ENCODE measurements at regions not wholly inside any gene's neighbourhood (a gene's known extent, or its start where the extent isn't known, plus 50 kb on each side); places are given as distances from the start of the nearest gene placed in this dataset.

GRCh38 chr15:85997618-85998017, 82.1 kb upstream of the AGBL1 start:
- Mint-ChIP-seq H3K27ac (no peak overlapping the region), H3K9me3 (no peaks in the 10 kb centered on the region), H3K4me3 (no peak overlapping the region), H3K36me3 (ENCODE audit: low read depth) (no peaks in the 10 kb centered on the region), H3K27me3 (peaks cover 4% of the 10 kb centered on the region), H3K4me1 (no peaks in the 10 kb centered on the region)
- no peak for ATAC-seq
- DNase-seq, result no peak

- DNase-seq (no peak), ATAC-seq (no peak)
- Mint-ChIP-seq H3K27ac (no peak overlapping the region), H3K27me3 (peaks cover 9% of the 10 kb centered on the region), H3K9me3 (no peaks in the 10 kb centered on the region), H3K4me3 (no peak overlapping the region), H3K36me3 (ENCODE audit: low read depth) (no peaks in the 10 kb centered on the region), H3K4me1 (no peaks in the 10 kb centered on the region)
Observed at GRCh38 chr15:85999658-86000057, 80.0 kb upstream of the AGBL1 start.

- H3K4me1 Mint-ChIP-seq, result no peaks in the 10 kb centered on the region
- no peak for DNase-seq
- ATAC-seq, result no peak
- H3K27me3 Mint-ChIP-seq, result peaks cover 10% of the 10 kb centered on the region
- no peak overlapping the region for H3K27ac Mint-ChIP-seq
- no peak overlapping the region for H3K4me3 Mint-ChIP-seq
- no peaks in the 10 kb centered on the region for H3K36me3 Mint-ChIP-seq (ENCODE audit: low read depth)
- H3K9me3 Mint-ChIP-seq, result no peaks in the 10 kb centered on the region
Observed at GRCh38 chr15:86001200-86001599, 78.5 kb upstream of the AGBL1 start.

- Mint-ChIP-seq H3K27me3 (peaks cover 13% of the 10 kb centered on the region), H3K36me3 (ENCODE audit: low read depth) (no peaks in the 10 kb centered on the region), H3K4me1 (no peaks in the 10 kb centered on the region), H3K9me3 (no peaks in the 10 kb centered on the region), H3K27ac (no peak overlapping the region), H3K4me3 (no peak overlapping the region)
- DNase-seq, result no peak
- no peak for ATAC-seq
Observed at GRCh38 chr15:86002444-86002843, 77.2 kb upstream of the AGBL1 start.

- no peak overlapping the region for H3K4me3 Mint-ChIP-seq
- ATAC-seq, result no peak
- H3K36me3 Mint-ChIP-seq (ENCODE audit: low read depth), result no peaks in the 10 kb centered on the region
- H3K4me1 Mint-ChIP-seq, result no peaks in the 10 kb centered on the region
- no peaks in the 10 kb centered on the region for H3K9me3 Mint-ChIP-seq
- H3K27me3 Mint-ChIP-seq, result peaks cover 13% of the 10 kb centered on the region
- H3K27ac Mint-ChIP-seq, result no peak overlapping the region
- DNase-seq, result no peak
Observed at GRCh38 chr15:86004061-86004460, 75.6 kb upstream of the AGBL1 start.

GRCh38 chr15:86006546-86006945, 73.1 kb upstream of the AGBL1 start:
- H3K27ac Mint-ChIP-seq, result no peak overlapping the region
- H3K36me3 Mint-ChIP-seq (ENCODE audit: low read depth), result no peaks in the 10 kb centered on the region
- no peak for DNase-seq
- H3K4me1 Mint-ChIP-seq, result no peaks in the 10 kb centered on the region
- no peak overlapping the region for H3K4me3 Mint-ChIP-seq
- ATAC-seq, result no peak
- H3K9me3 Mint-ChIP-seq, result no peaks in the 10 kb centered on the region
- peaks cover 13% of the 10 kb centered on the region for H3K27me3 Mint-ChIP-seq

- Mint-ChIP-seq H3K4me1 (no peaks in the 10 kb centered on the region), H3K27ac (no peak overlapping the region), H3K27me3 (peaks cover 4% of the 10 kb centered on the region), H3K9me3 (no peaks in the 10 kb centered on the region), H3K4me3 (no peak overlapping the region), H3K36me3 (ENCODE audit: low read depth) (no peaks in the 10 kb centered on the region)
- ATAC-seq (no peak), DNase-seq (no peak)
Observed at GRCh38 chr15:86009727-86010126, 69.9 kb upstream of the AGBL1 start.

- H3K27ac Mint-ChIP-seq, result no peak overlapping the region
- no peaks in the 10 kb centered on the region for H3K9me3 Mint-ChIP-seq
- no peaks in the 10 kb centered on the region for H3K4me1 Mint-ChIP-seq
- no peaks in the 10 kb centered on the region for H3K36me3 Mint-ChIP-seq (ENCODE audit: low read depth)
- ATAC-seq, result no peak
- H3K27me3 Mint-ChIP-seq, result peaks cover 4% of the 10 kb centered on the region
- H3K4me3 Mint-ChIP-seq, result no peak overlapping the region
- no peak for DNase-seq
Observed at GRCh38 chr15:86010398-86010797, 69.3 kb upstream of the AGBL1 start.

- Mint-ChIP-seq H3K4me1 (no peaks in the 10 kb centered on the region), H3K9me3 (no peaks in the 10 kb centered on the region), H3K4me3 (no peak overlapping the region), H3K36me3 (ENCODE audit: low read depth) (no peaks in the 10 kb centered on the region), H3K27me3 (peaks cover 4% of the 10 kb centered on the region), H3K27ac (no peak overlapping the region)
- no peak for ATAC-seq
- no peak for DNase-seq
Observed at GRCh38 chr15:86010891-86011290, 68.8 kb upstream of the AGBL1 start.

GRCh38 chr15:86014016-86014415, 65.7 kb upstream of the AGBL1 start:
- no peak overlapping the region for H3K4me3 Mint-ChIP-seq
- ATAC-seq (no peak), DNase-seq (no peak)
- no peak overlapping the region for H3K27ac Mint-ChIP-seq
- H3K27me3 Mint-ChIP-seq, result no peaks in the 10 kb centered on the region
- H3K9me3 Mint-ChIP-seq, result no peaks in the 10 kb centered on the region
- no peaks in the 10 kb centered on the region for H3K4me1 Mint-ChIP-seq
- H3K36me3 Mint-ChIP-seq (ENCODE audit: low read depth), result no peaks in the 10 kb centered on the region

GRCh38 chr15:86016750-86017149, 62.9 kb upstream of the AGBL1 start:
- peaks cover 2% of the 10 kb centered on the region for H3K27me3 Mint-ChIP-seq
- no peaks in the 10 kb centered on the region for H3K36me3 Mint-ChIP-seq (ENCODE audit: low read depth)
- H3K4me3 Mint-ChIP-seq, result no peak overlapping the region
- no peak overlapping the region for H3K27ac Mint-ChIP-seq
- DNase-seq (no peak), ATAC-seq (no peak)
- no peaks in the 10 kb centered on the region for H3K9me3 Mint-ChIP-seq
- no peaks in the 10 kb centered on the region for H3K4me1 Mint-ChIP-seq

- Mint-ChIP-seq H3K27ac (no peak overlapping the region), H3K4me3 (no peak overlapping the region), H3K9me3 (no peaks in the 10 kb centered on the region), H3K4me1 (no peaks in the 10 kb centered on the region), H3K36me3 (ENCODE audit: low read depth) (no peaks in the 10 kb centered on the region), H3K27me3 (peaks cover 2% of the 10 kb centered on the region)
- ATAC-seq (no peak), DNase-seq (no peak)
Observed at GRCh38 chr15:86018679-86019078, 61.0 kb upstream of the AGBL1 start.

GRCh38 chr15:86021281-86022264, 58.1 kb upstream of the AGBL1 start:
- H3K4me3 Mint-ChIP-seq, result no peak overlapping the region
- no peak overlapping the region for H3K27ac Mint-ChIP-seq
- H3K9me3 Mint-ChIP-seq, result no peaks in the 10 kb centered on the region
- peaks cover 2% of the 10 kb centered on the region for H3K27me3 Mint-ChIP-seq
- DNase-seq (no peak), ATAC-seq (no peak)
- no peaks in the 10 kb centered on the region for H3K4me1 Mint-ChIP-seq
- H3K36me3 Mint-ChIP-seq (ENCODE audit: low read depth), result no peaks in the 10 kb centered on the region

GRCh38 chr15:86028961-86029360, 50.7 kb upstream of the AGBL1 start:
- Mint-ChIP-seq H3K36me3 (ENCODE audit: low read depth) (no peaks in the 10 kb centered on the region), H3K9me3 (no peaks in the 10 kb centered on the region), H3K4me1 (no peaks in the 10 kb centered on the region), H3K27me3 (no peaks in the 10 kb centered on the region), H3K27ac (no peak overlapping the region), H3K4me3 (no peak overlapping the region)
- ATAC-seq (no peak), DNase-seq (no peak)
